Stimulated activated CD8-positive, alpha-beta memory T cell treated with anti-CD3 and anti-CD28 coated beads, Interleukin-7, amount 100 ng/mL, for 4 hours (primary cell): ENCODE measurements at regions not wholly inside any gene's neighbourhood (a gene's known extent, or its start where the extent isn't known, plus 50 kb on each side); places are given as distances from the start of the nearest gene placed in this dataset.
"Not testable (repeated sequence)": the region's sequence is repeated elsewhere in the genome, so short reads cannot be mapped to it uniquely, and the experiment has no call there.

Experiments used
- DNase-seq, 2 donors: peaks; one replicate each; pipeline ENCODE4 v3.0.0-alpha.2; 2020; ENCODE audit warnings: low read depth in 2 of 2

- DNase-seq, result not testable (repeated sequence)
These were observed 187.4 kb downstream of the FAM72C start for GRCh38 chr1:143784239-143784882.

- DNase-seq, result not testable (repeated sequence)
These were observed 193.6 kb downstream of the FAM72C start for GRCh38 chr1:143778178-143778577.

- not testable (repeated sequence) for DNase-seq
These were observed 207.0 kb downstream of the FAM72C start for GRCh38 chr1:143764831-143765230.

GRCh38 chr1:143760366-143760765, 211.4 kb downstream of the FAM72C start:
- DNase-seq, result not testable (repeated sequence)

- not testable (repeated sequence) for DNase-seq
These were observed 215.8 kb downstream of the FAM72C start for GRCh38 chr1:143755961-143756360.

GRCh38 chr1:143748906-143749305, 222.9 kb downstream of the FAM72C start:
- DNase-seq, result no peak

- no peak for DNase-seq
These were observed 235.2 kb downstream of the FAM72C start for GRCh38 chr1:143736562-143736961.

- DNase-seq, result no peak
These were observed 235.9 kb downstream of the FAM72C start for GRCh38 chr1:143735764-143736461.

GRCh38 chr1:143734261-143734660, 237.5 kb downstream of the FAM72C start:
- DNase-seq, result not testable (repeated sequence)

- DNase-seq, result not testable (repeated sequence)
These were observed 240.9 kb downstream of the FAM72C start for GRCh38 chr1:143730890-143731289.

GRCh38 chr1:143729449-143730111, 242.2 kb downstream of the FAM72C start:
- not testable (repeated sequence) for DNase-seq

- not testable (repeated sequence) for DNase-seq
These were observed 242.9 kb downstream of the FAM72C start for GRCh38 chr1:143728802-143729448.

GRCh38 chr1:143727263-143727662, 244.5 kb downstream of the FAM72C start:
- DNase-seq, result no peak

GRCh38 chr1:143721024-143721373, 250.8 kb downstream of the FAM72C start:
- no peak for DNase-seq

- no peak for DNase-seq
These were observed 251.4 kb downstream of the FAM72C start for GRCh38 chr1:143720087-143721023.

GRCh38 chr1:143718524-143718923, 253.3 kb downstream of the FAM72C start:
- no peak for DNase-seq

GRCh38 chr1:143718021-143718420, 253.8 kb downstream of the FAM72C start:
- DNase-seq, result no peak

GRCh38 chr1:143717434-143717833, 254.4 kb downstream of the FAM72C start:
- no peak for DNase-seq

- DNase-seq, result not testable (repeated sequence)
These were observed 256.9 kb downstream of the FAM72C start for GRCh38 chr1:143714913-143715312.

- not testable (repeated sequence) for DNase-seq
These were observed 262.1 kb downstream of the FAM72C start for GRCh38 chr1:143709606-143710259.

GRCh38 chr1:143702739-143703138, 269.0 kb downstream of the FAM72C start:
- not testable (repeated sequence) for DNase-seq
